GM23248 (cell line): ENCODE measurements at regions not wholly inside any gene's neighbourhood (a gene's known extent, or its start where the extent isn't known, plus 50 kb on each side); places are given as distances from the start of the nearest gene placed in this dataset.

Source experiments
- DNase-seq: peaks from one replicate; pipeline ENCODE4 v3.0.0-alpha.2; 2015
- H2AFZ ChIP-seq: fragments of 200-600 bp; sonication (generic); 2 replicates; pipeline ENCODE4 v1.6.1; 2016; ENCODE audit warnings: antibody characterized with exemption
- H3F3A ChIP-seq: fragments of 200-600 bp; sonication (generic); 2 replicates; pipeline ENCODE4 v1.6.1; 2016; ENCODE audit warnings: mild to moderate bottlenecking, antibody characterized with exemption, mixed run types; ENCODE audit not compliant: insufficient read depth
- H3K27ac ChIP-seq: fragments of 200-600 bp; sonication (generic); 2 replicates; pipeline ENCODE4 v1.5.1; 2016; ENCODE audit warnings: mild to moderate bottlenecking
- H3K27me3 ChIP-seq: fragments of 200-600 bp; sonication (generic); replicated peaks from 2 replicates; pipeline ENCODE4 v1.6.1; 2016; ENCODE audit warnings: mild to moderate bottlenecking; ENCODE audit not compliant: insufficient read depth
- H3K36me3 ChIP-seq: fragments of 200-600 bp; sonication (generic); 2 replicates; pipeline ENCODE4 v1.6.1; 2016; ENCODE audit warnings: low read depth, mild to moderate bottlenecking
- H3K4me1 ChIP-seq: fragments of 200-600 bp; sonication (generic); 2 replicates; pipeline ENCODE4 v1.6.1; 2016; ENCODE audit warnings: mild to moderate bottlenecking; ENCODE audit not compliant: insufficient read depth
- H3K4me2 ChIP-seq: fragments of 200-600 bp; sonication (generic); one replicate; pipeline ENCODE4 v1.6.1; 2016; ENCODE audit warnings: mild to moderate bottlenecking; ENCODE audit not compliant: unreplicated experiment
- H3K4me3 ChIP-seq: fragments of 200-600 bp; sonication (generic); 2 replicates; pipeline ENCODE4 v1.5.1; 2016; ENCODE audit warnings: mild to moderate bottlenecking
- H3K79me2 ChIP-seq: fragments of 200-600 bp; sonication (generic); 2 replicates; pipeline ENCODE4 v1.6.1; 2016; ENCODE audit warnings: mild to moderate bottlenecking; ENCODE audit not compliant: insufficient read depth
- H3K9ac ChIP-seq: fragments of 200-600 bp; sonication (generic); 2 replicates; pipeline ENCODE4 v1.6.1; 2016; ENCODE audit warnings: mild to moderate bottlenecking
- H3K9me2 ChIP-seq: fragments of 200-600 bp; sonication (generic); 2 replicates; pipeline ENCODE4 v1.6.1; 2016; ENCODE audit warnings: mixed run types, mild to moderate bottlenecking, moderate library complexity; ENCODE audit not compliant: insufficient read depth
- H3K9me3 ChIP-seq: fragments of 200-600 bp; sonication (generic); one replicate; pipeline ENCODE4 v1.6.1; 2017; ENCODE audit warnings: low read depth
- H4K20me1 ChIP-seq: fragments of 200-600 bp; sonication (generic); 2 replicates; pipeline ENCODE4 v1.6.0; 2016; ENCODE audit not compliant: insufficient read depth
- EZH2 ChIP-seq: fragments of 200-600 bp; sonication (generic); IDR thresholded peaks from 2 replicates; pipeline ENCODE4 v1.6.1; 2018; ENCODE audit warnings: antibody characterized with exemption, mild to moderate bottlenecking; ENCODE audit not compliant: insufficient read depth, poor library complexity, severe bottlenecking
- EZH2phosphoT487 ChIP-seq: fragments of 200-600 bp; sonication (generic); IDR thresholded peaks from 2 replicates; pipeline ENCODE4 v1.6.1; 2018; ENCODE audit warnings: antibody characterized with exemption, moderate library complexity, mild to moderate bottlenecking, low read depth; ENCODE audit not compliant: insufficient read depth
- WGBS, 2 experiments: methylation state at CpG; one replicate each; pipeline ENCODE4 v1.1.6; 2015 to 2017; ENCODE audit warnings: low lambda C conversion rate in 2 of 2, low coverage in 1 of 2; ENCODE audit errors: missing lambda C conversion rate in 2 of 2; 5-methylcytosine and 5-hydroxymethylcytosine counted together
- in situ Hi-C: fragments of 300-500 bp; cut with MboI; formaldehyde crosslinking; loops from 2 replicates; pipeline ENCODE4 v1.15.0; 2020

DNA sequence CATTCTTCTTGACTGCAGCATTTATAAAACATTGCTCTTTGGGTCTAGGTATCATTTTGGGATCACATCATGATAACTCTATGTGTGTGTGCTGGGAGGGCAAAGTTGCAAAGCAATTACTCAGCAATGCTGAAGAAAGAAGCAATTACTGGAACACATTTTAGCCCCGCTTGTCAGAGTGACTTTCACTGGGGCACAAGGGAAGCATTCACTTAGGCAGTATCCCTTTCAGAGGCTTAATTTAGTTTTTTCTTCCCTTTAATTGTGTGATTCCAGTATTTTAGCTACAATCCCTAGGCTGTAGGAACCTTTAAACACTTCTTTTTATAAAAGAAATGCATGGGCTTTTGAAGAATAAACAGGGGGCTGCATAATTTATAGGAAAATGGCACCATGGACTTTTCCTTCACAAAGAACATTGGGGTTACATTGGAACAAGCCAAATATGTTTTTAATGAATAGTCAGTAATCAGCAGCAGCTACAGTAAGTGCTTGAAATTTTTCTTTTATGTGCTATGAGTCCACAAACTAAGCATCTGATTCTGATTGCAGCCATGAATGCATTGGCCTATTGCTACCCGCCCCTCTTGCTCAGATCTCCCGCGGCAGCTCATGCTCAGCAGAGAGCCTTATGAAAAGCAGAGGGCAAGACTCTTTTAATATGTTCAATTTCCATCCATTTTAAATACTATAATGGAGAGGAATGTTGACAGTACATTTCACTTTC lies 51.2 kb upstream of the NXPH1 start:
- Histone ChIP-seq H3K9me2 (no peaks in the 10 kb centered on the region), H3K9me3 (no peaks in the 10 kb centered on the region), H3K4me3 (no peak overlapping the region), H3K27me3 (no peaks in the 10 kb centered on the region), H3K79me2 (no peaks in the 10 kb centered on the region), H4K20me1 (no peaks in the 10 kb centered on the region), H3F3A (no peaks in the 10 kb centered on the region), H3K4me1 (no peaks in the 10 kb centered on the region), H2AFZ (no peak overlapping the region), H3K4me2 (no peak overlapping the region), H3K36me3 (no peaks in the 10 kb centered on the region), H3K27ac (no peak overlapping the region), H3K9ac (no peak overlapping the region)
- TF ChIP-seq EZH2 (no peak), EZH2phosphoT487 (no peak)
- 6% methylated on average over 4 of the region's 4 CpGs for WGBS, 2 experiments
- no peak for DNase-seq
- in situ Hi-C loops: no loop called here
